ENCODE measurements at regions not wholly inside any gene's neighbourhood (a gene's known extent, or its start where the extent isn't known, plus 50 kb on each side); places are given as distances from the start of the nearest gene placed in this dataset.
A peak's percentile ranks its signal among the peaks of the same experiment; 100 is the strongest.

DNA sequence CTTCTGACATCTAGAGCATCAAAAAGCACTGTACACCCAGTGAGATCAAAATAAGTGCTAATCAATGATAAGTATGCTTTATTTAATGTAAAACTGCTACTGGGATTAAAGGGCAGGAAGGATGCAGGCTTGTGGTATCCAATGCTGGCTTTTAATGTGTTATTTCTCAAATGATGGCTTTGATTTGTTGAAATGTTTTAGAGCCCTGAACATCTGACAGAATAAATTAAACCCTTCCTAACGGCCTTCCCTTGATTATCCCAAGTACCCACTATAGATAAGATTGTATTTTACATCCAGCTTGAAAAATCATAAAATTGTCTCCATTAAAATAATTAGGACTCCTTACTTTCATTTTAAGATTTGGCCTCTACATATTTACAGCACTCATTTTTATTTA is 382.9 kb downstream of the HNRNPD start:
- Histone ChIP-seq H3K4me2 (ENCODE audit: low read length) (no peak overlapping the region), H3K27me3 (ENCODE audit: insufficient read depth, low read depth, low read length) (no peaks in the 10 kb centered on the region), H3K27ac (ENCODE audit: low read length) (peak overlapping the region; percentile 51)

DNA sequence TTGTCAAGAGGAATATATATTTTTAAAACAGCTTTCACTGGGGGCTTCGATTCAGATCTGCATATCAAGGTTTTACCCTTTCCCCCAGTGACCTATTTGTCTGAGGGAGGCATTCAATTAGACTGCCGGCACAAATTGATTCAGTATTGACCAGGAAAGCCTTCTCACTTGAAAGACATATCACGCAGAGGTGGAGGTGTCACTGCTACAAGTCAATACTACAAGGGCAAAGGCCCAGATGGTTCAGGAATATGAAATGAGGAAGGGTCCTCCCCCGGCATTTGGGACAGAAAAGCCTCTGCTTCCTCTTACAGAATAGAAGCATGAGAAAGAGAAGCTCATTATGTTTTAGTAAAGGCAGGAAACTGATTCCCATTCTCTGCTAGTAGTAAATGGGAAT is 383.6 kb downstream of the HNRNPD start:
- TF ChIP-seq EZH2 (IDR thresholded peaks at IDR 0.05; ENCODE audit: borderline replicate concordance, insufficient read depth, low read length, poor library complexity, severe bottlenecking), result no peak
- Histone ChIP-seq H4K20me1 (ENCODE audit: insufficient read depth) (no peaks in the 10 kb centered on the region), H3K9ac (ENCODE audit: low read length) (no peak overlapping the region), H2AFZ (ENCODE audit: low read depth, low read length) (no peak overlapping the region), H3K4me3 (ENCODE audit: low read length) (no peak overlapping the region), H3K27ac (ENCODE audit: low read length) (peak overlapping the region; percentile 51), H3K36me3 (ENCODE audit: insufficient read depth, low read length) (no peaks in the 10 kb centered on the region), H3K9me3 (ENCODE audit: low read length) (no peaks in the 10 kb centered on the region), H3K27me3 (ENCODE audit: insufficient read depth, low read depth, low read length) (no peaks in the 10 kb centered on the region), H3K4me2 (ENCODE audit: low read length) (no peak overlapping the region), H3K9me2 (ENCODE audit: insufficient read depth, low read length) (no peaks in the 10 kb centered on the region), H3K79me2 (replicated peaks; ENCODE audit: insufficient read depth, low read length) (no peaks in the 10 kb centered on the region), H3F3A (ENCODE audit: insufficient read depth, low read length, poor library complexity, severe bottlenecking) (no peaks in the 10 kb centered on the region)

More for the DNA sequence above, 382.9 kb downstream of the HNRNPD start:
- Histone ChIP-seq H3K9ac (ENCODE audit: low read length) (no peak overlapping the region), H4K20me1 (ENCODE audit: insufficient read depth) (no peaks in the 10 kb centered on the region), H3K9me2 (ENCODE audit: insufficient read depth, low read length) (no peaks in the 10 kb centered on the region), H3K4me3 (ENCODE audit: low read length) (peak overlapping the region; percentile 17), H2AFZ (ENCODE audit: low read depth, low read length) (no peak overlapping the region), H3K79me2 (replicated peaks; ENCODE audit: insufficient read depth, low read length) (no peaks in the 10 kb centered on the region), H3K36me3 (ENCODE audit: insufficient read depth, low read length) (no peaks in the 10 kb centered on the region), H3F3A (ENCODE audit: insufficient read depth, low read length, poor library complexity, severe bottlenecking) (no peaks in the 10 kb centered on the region), H3K9me3 (ENCODE audit: low read length) (no peaks in the 10 kb centered on the region)
- no peak for TF ChIP-seq EP300 (conservative IDR thresholded peaks at IDR 0.05; ENCODE audit: poor library complexity, severe bottlenecking)
- no peak for TF ChIP-seq MXI1 (conservative IDR thresholded peaks at IDR 0.05; ENCODE audit: poor library complexity, severe bottlenecking)
- TF ChIP-seq, protein P1, sequence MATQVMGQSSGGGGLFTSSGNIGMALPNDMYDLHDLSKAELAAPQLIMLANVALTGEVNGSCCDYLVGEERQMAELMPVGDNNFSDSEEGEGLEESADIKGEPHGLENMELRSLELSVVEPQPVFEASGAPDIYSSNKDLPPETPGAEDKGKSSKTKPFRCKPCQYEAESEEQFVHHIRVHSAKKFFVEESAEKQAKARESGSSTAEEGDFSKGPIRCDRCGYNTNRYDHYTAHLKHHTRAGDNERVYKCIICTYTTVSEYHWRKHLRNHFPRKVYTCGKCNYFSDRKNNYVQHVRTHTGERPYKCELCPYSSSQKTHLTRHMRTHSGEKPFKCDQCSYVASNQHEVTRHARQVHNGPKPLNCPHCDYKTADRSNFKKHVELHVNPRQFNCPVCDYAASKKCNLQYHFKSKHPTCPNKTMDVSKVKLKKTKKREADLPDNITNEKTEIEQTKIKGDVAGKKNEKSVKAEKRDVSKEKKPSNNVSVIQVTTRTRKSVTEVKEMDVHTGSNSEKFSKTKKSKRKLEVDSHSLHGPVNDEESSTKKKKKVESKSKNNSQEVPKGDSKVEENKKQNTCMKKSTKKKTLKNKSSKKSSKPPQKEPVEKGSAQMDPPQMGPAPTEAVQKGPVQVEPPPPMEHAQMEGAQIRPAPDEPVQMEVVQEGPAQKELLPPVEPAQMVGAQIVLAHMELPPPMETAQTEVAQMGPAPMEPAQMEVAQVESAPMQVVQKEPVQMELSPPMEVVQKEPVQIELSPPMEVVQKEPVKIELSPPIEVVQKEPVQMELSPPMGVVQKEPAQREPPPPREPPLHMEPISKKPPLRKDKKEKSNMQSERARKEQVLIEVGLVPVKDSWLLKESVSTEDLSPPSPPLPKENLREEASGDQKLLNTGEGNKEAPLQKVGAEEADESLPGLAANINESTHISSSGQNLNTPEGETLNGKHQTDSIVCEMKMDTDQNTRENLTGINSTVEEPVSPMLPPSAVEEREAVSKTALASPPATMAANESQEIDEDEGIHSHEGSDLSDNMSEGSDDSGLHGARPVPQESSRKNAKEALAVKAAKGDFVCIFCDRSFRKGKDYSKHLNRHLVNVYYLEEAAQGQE (IDR thresholded peaks at IDR 0.05; ENCODE audit: borderline replicate concordance), result no peak
- TF ChIP-seq EZH2 (IDR thresholded peaks at IDR 0.05; ENCODE audit: borderline replicate concordance, insufficient read depth, low read length, poor library complexity, severe bottlenecking), result no peak
- TF ChIP-seq RAD21 (conservative IDR thresholded peaks at IDR 0.05), result no peak
- TF ChIP-seq TAF1 (IDR thresholded peaks at IDR 0.05; ENCODE audit: low read depth), result no peak
- TF ChIP-seq SMC3 (conservative IDR thresholded peaks at IDR 0.05; ENCODE audit: poor library complexity), result no peak
- no peak for TF ChIP-seq POLR2AphosphoS5 (IDR thresholded peaks at IDR 0.05)
- TF ChIP-seq, protein P2, sequence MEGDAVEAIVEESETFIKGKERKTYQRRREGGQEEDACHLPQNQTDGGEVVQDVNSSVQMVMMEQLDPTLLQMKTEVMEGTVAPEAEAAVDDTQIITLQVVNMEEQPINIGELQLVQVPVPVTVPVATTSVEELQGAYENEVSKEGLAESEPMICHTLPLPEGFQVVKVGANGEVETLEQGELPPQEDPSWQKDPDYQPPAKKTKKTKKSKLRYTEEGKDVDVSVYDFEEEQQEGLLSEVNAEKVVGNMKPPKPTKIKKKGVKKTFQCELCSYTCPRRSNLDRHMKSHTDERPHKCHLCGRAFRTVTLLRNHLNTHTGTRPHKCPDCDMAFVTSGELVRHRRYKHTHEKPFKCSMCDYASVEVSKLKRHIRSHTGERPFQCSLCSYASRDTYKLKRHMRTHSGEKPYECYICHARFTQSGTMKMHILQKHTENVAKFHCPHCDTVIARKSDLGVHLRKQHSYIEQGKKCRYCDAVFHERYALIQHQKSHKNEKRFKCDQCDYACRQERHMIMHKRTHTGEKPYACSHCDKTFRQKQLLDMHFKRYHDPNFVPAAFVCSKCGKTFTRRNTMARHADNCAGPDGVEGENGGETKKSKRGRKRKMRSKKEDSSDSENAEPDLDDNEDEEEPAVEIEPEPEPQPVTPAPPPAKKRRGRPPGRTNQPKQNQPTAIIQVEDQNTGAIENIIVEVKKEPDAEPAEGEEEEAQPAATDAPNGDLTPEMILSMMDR (IDR thresholded peaks at IDR 0.05; ENCODE audit: poor library complexity, severe bottlenecking), result no peak

DNA sequence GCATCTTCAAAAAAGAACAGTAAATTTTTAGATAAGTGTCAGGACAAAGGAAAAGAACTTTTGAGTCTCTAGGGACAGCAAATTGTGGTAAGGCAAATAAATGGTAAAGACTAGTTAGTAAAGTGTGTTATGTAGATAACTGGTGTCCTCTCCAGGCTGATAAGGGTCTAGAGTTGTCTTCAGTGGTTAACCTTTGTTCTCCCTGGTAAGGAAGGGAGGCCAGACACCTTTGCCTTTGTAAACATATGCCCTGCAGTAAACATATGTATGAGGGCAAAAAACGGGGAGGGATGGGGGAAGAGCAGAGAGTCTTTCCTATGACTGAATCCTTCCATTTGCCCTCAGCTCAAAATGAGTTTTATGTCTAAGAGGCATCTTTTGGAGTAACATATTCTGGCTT is 384.6 kb downstream of the HNRNPD start:
- Histone ChIP-seq H3K9me3 (ENCODE audit: low read length) (no peaks in the 10 kb centered on the region), H3K27ac (ENCODE audit: low read length) (no peak overlapping the region), H3K36me3 (ENCODE audit: insufficient read depth, low read length) (no peaks in the 10 kb centered on the region), H3K4me3 (ENCODE audit: low read length) (no peak overlapping the region), H3K9ac (ENCODE audit: low read length) (no peak overlapping the region), H4K20me1 (ENCODE audit: insufficient read depth) (no peaks in the 10 kb centered on the region), H2AFZ (ENCODE audit: low read depth, low read length) (no peak overlapping the region), H3K4me2 (ENCODE audit: low read length) (no peak overlapping the region), H3F3A (ENCODE audit: insufficient read depth, low read length, poor library complexity, severe bottlenecking) (no peaks in the 10 kb centered on the region), H3K79me2 (replicated peaks; ENCODE audit: insufficient read depth, low read length) (no peaks in the 10 kb centered on the region), H3K27me3 (ENCODE audit: insufficient read depth, low read depth, low read length) (no peaks in the 10 kb centered on the region), H3K9me2 (ENCODE audit: insufficient read depth, low read length) (no peaks in the 10 kb centered on the region)
- TF ChIP-seq, protein P1 (IDR thresholded peaks at IDR 0.05; ENCODE audit: borderline replicate concordance), result no peak
- no peak for TF ChIP-seq MXI1 (conservative IDR thresholded peaks at IDR 0.05; ENCODE audit: poor library complexity, severe bottlenecking)
- TF ChIP-seq, protein P2 (IDR thresholded peaks at IDR 0.05; ENCODE audit: poor library complexity, severe bottlenecking), result no peak
- no peak for TF ChIP-seq POLR2AphosphoS5 (IDR thresholded peaks at IDR 0.05)
- no peak for TF ChIP-seq TAF1 (IDR thresholded peaks at IDR 0.05; ENCODE audit: low read depth)
- no peak for TF ChIP-seq EP300 (conservative IDR thresholded peaks at IDR 0.05; ENCODE audit: poor library complexity, severe bottlenecking)
- TF ChIP-seq SMC3 (conservative IDR thresholded peaks at IDR 0.05; ENCODE audit: poor library complexity), result no peak
- TF ChIP-seq RAD21 (conservative IDR thresholded peaks at IDR 0.05), result no peak
- no peak for TF ChIP-seq EZH2 (IDR thresholded peaks at IDR 0.05; ENCODE audit: borderline replicate concordance, insufficient read depth, low read length, poor library complexity, severe bottlenecking)
